ENCODE measurements at regions not wholly inside any gene's neighbourhood (a gene's known extent, or its start where the extent isn't known, plus 50 kb on each side); places are given as distances from the start of the nearest gene placed in this dataset.
"Not testable (repeated sequence)": the region's sequence is repeated elsewhere in the genome, so short reads cannot be mapped to it uniquely, and the experiment has no call there.

- no peaks in the 10 kb centered on the region for H3K9me3 ChIP-seq (ENCODE audit: control insufficient read depth in 1 of 2, low read length in 2 of 2)
- H3K27me3 ChIP-seq (ENCODE audit: control insufficient read depth in 1 of 2, insufficient read depth in 2 of 2, low read length in 2 of 2), result no peaks in the 10 kb centered on the region
- H3K27ac ChIP-seq (ENCODE audit: low read depth, low read length), result no peak overlapping the region
- H3K4me3 ChIP-seq (ENCODE audit: low read depth in 1 of 2, low read length in 2 of 2), result no peak overlapping the region
- no peak overlapping the region for H3K9ac ChIP-seq (ENCODE audit: low read depth in 1 of 2, low read length in 2 of 2)
- H3K4me1 ChIP-seq (ENCODE audit: control insufficient read depth in 1 of 2, insufficient read depth in 2 of 2, low read length in 2 of 2), result no peaks in the 10 kb centered on the region
- no peaks in the 10 kb centered on the region for H3K36me3 ChIP-seq (ENCODE audit: control insufficient read depth in 1 of 2, insufficient read depth in 2 of 2, low read length in 2 of 2)
These were observed 404.4 kb upstream of the KCNMB2 start for GRCh38 chr3:178131801-178132200.

- H3K9me3 ChIP-seq (ENCODE audit: control insufficient read depth in 1 of 2, low read length in 2 of 2), result no peaks in the 10 kb centered on the region
- no peak overlapping the region for H3K4me3 ChIP-seq (ENCODE audit: low read depth in 1 of 2, low read length in 2 of 2)
- H3K36me3 ChIP-seq (ENCODE audit: control insufficient read depth in 1 of 2, insufficient read depth in 2 of 2, low read length in 2 of 2), result no peaks in the 10 kb centered on the region
- no peak overlapping the region for H3K9ac ChIP-seq (ENCODE audit: low read depth in 1 of 2, low read length in 2 of 2)
- no peak overlapping the region for H3K27ac ChIP-seq (ENCODE audit: low read depth, low read length)
- H3K27me3 ChIP-seq (ENCODE audit: control insufficient read depth in 1 of 2, insufficient read depth in 2 of 2, low read length in 2 of 2), result no peaks in the 10 kb centered on the region
- no peaks in the 10 kb centered on the region for H3K4me1 ChIP-seq (ENCODE audit: control insufficient read depth in 1 of 2, insufficient read depth in 2 of 2, low read length in 2 of 2)
These were observed 399.0 kb upstream of the KCNMB2 start for GRCh38 chr3:178137206-178137605.

DNA sequence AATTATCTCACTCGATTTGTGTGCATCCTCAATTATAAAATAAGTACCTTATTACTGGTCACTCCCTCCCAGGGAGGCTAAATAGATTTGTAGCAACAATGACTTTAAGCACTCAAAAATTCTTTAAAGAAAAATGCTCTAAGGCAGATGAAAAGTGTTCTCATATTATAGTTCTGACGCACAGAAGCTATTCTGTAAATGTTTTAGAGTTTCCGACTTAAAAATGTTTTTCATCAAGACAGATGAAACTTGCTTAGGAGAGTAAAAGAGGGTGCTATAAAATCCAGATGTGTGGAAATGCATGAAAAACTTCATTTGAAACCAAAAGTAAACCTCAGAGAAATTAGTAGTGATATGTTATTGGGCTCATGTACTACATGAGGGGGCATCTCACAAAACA, 398.4 kb upstream of the KCNMB2 start:
- Histone ChIP-seq H3K4me1 (ENCODE audit: control insufficient read depth in 1 of 2, insufficient read depth in 2 of 2, low read length in 2 of 2) (no peaks in the 10 kb centered on the region), H3K9ac (ENCODE audit: low read depth in 1 of 2, low read length in 2 of 2) (no peak overlapping the region), H3K27ac (ENCODE audit: low read depth, low read length) (no peak overlapping the region), H3K36me3 (ENCODE audit: control insufficient read depth in 1 of 2, insufficient read depth in 2 of 2, low read length in 2 of 2) (no peaks in the 10 kb centered on the region), H3K27me3 (ENCODE audit: control insufficient read depth in 1 of 2, insufficient read depth in 2 of 2, low read length in 2 of 2) (no peaks in the 10 kb centered on the region), H3K4me3 (ENCODE audit: low read depth in 1 of 2, low read length in 2 of 2) (no peak overlapping the region), H3K9me3 (ENCODE audit: control insufficient read depth in 1 of 2, low read length in 2 of 2) (no peaks in the 10 kb centered on the region)

GRCh38 chr3:178139116-178139515, 397.1 kb upstream of the KCNMB2 start:
- Histone ChIP-seq H3K36me3 (ENCODE audit: control insufficient read depth in 1 of 2, insufficient read depth in 2 of 2, low read length in 2 of 2) (no peaks in the 10 kb centered on the region), H3K27me3 (ENCODE audit: control insufficient read depth in 1 of 2, insufficient read depth in 2 of 2, low read length in 2 of 2) (no peaks in the 10 kb centered on the region), H3K9me3 (ENCODE audit: control insufficient read depth in 1 of 2, low read length in 2 of 2) (no peaks in the 10 kb centered on the region), H3K4me3 (ENCODE audit: low read depth in 1 of 2, low read length in 2 of 2) (no peak overlapping the region), H3K27ac (ENCODE audit: low read depth, low read length) (no peak overlapping the region), H3K9ac (ENCODE audit: low read depth in 1 of 2, low read length in 2 of 2) (no peak overlapping the region), H3K4me1 (ENCODE audit: control insufficient read depth in 1 of 2, insufficient read depth in 2 of 2, low read length in 2 of 2) (no peaks in the 10 kb centered on the region)

GRCh38 chr3:178140531-178141304, 395.5 kb upstream of the KCNMB2 start:
- Histone ChIP-seq H3K36me3 (ENCODE audit: control insufficient read depth in 1 of 2, insufficient read depth in 2 of 2, low read length in 2 of 2) (no peaks in the 10 kb centered on the region), H3K9me3 (ENCODE audit: control insufficient read depth in 1 of 2, low read length in 2 of 2) (no peaks in the 10 kb centered on the region), H3K27me3 (ENCODE audit: control insufficient read depth in 1 of 2, insufficient read depth in 2 of 2, low read length in 2 of 2) (no peaks in the 10 kb centered on the region), H3K4me1 (ENCODE audit: control insufficient read depth in 1 of 2, insufficient read depth in 2 of 2, low read length in 2 of 2) (no peaks in the 10 kb centered on the region), H3K9ac (ENCODE audit: low read depth in 1 of 2, low read length in 2 of 2) (no peak overlapping the region), H3K27ac (ENCODE audit: low read depth, low read length) (no peak overlapping the region), H3K4me3 (ENCODE audit: low read depth in 1 of 2, low read length in 2 of 2) (no peak overlapping the region)

DNA sequence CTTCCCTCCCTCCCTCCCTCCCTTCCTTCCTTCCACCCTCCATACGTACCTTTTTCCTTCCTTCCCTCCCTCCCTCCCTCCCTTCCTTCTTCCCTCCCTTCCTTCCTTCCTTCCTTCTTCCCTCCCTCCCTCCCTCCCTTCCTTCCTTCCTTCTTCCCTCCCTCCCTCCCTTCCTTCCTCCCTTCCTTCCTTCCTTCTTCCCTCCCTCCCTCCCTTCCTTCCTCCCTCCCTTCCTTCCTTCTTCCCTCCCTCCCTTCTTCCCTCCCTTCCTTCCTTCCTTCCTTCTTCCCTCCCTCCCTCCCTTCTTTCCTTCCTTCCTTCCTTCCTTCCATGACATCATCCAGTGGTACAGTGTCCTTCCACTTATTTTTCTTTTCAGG, 394.9 kb upstream of the KCNMB2 start:
- not testable (repeated sequence) for H3K4me3 ChIP-seq (ENCODE audit: low read depth in 1 of 2, low read length in 2 of 2); H3K27me3 ChIP-seq (ENCODE audit: control insufficient read depth in 1 of 2, insufficient read depth in 2 of 2, low read length in 2 of 2); H3K36me3 ChIP-seq (ENCODE audit: control insufficient read depth in 1 of 2, insufficient read depth in 2 of 2, low read length in 2 of 2); H3K9ac ChIP-seq (ENCODE audit: low read depth in 1 of 2, low read length in 2 of 2); H3K9me3 ChIP-seq (ENCODE audit: control insufficient read depth in 1 of 2, low read length in 2 of 2); H3K4me1 ChIP-seq (ENCODE audit: control insufficient read depth in 1 of 2, insufficient read depth in 2 of 2, low read length in 2 of 2); H3K27ac ChIP-seq (ENCODE audit: low read depth, low read length)

- H3K4me1 ChIP-seq (ENCODE audit: control insufficient read depth in 1 of 2, insufficient read depth in 2 of 2, low read length in 2 of 2), result no peaks in the 10 kb centered on the region
- H3K27ac ChIP-seq (ENCODE audit: low read depth, low read length), result no peak overlapping the region
These were observed 389.8 kb upstream of the KCNMB2 start for GRCh38 chr3:178146406-178146831.

DNA sequence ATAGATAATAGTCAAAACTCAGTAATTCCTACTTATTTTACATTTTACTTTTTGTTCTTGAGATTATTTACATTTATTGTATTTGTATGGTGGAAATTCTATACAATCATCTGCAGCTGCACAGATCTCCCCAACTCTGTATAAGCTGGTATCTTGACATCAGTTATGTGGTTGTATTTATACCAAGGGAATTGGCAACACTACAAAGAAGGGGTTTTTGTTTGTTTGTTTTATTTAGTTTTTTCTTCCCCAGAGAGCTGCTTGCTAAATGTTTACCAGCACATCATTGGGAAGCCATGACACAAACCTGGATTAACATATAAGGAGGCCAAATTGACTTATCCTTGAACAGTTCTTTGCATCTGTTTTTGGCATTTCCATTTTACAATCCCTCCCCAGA, 389.2 kb upstream of the KCNMB2 start:
- no peak overlapping the region for H3K27ac ChIP-seq (ENCODE audit: low read depth, low read length)
- no peaks in the 10 kb centered on the region for H3K9me3 ChIP-seq (ENCODE audit: control insufficient read depth in 1 of 2, low read length in 2 of 2)
- H3K27me3 ChIP-seq (ENCODE audit: control insufficient read depth in 1 of 2, insufficient read depth in 2 of 2, low read length in 2 of 2), result no peaks in the 10 kb centered on the region
- H3K4me3 ChIP-seq (ENCODE audit: low read depth in 1 of 2, low read length in 2 of 2), result no peak overlapping the region
- no peaks in the 10 kb centered on the region for H3K36me3 ChIP-seq (ENCODE audit: control insufficient read depth in 1 of 2, insufficient read depth in 2 of 2, low read length in 2 of 2)
- no peaks in the 10 kb centered on the region for H3K4me1 ChIP-seq (ENCODE audit: control insufficient read depth in 1 of 2, insufficient read depth in 2 of 2, low read length in 2 of 2)
- no peak overlapping the region for H3K9ac ChIP-seq (ENCODE audit: low read depth in 1 of 2, low read length in 2 of 2)

More at GRCh38 chr3:178146406-178146831, 389.8 kb upstream of the KCNMB2 start:
- Histone ChIP-seq H3K27me3 (ENCODE audit: control insufficient read depth in 1 of 2, insufficient read depth in 2 of 2, low read length in 2 of 2) (no peaks in the 10 kb centered on the region), H3K9ac (ENCODE audit: low read depth in 1 of 2, low read length in 2 of 2) (no peak overlapping the region), H3K36me3 (ENCODE audit: control insufficient read depth in 1 of 2, insufficient read depth in 2 of 2, low read length in 2 of 2) (no peaks in the 10 kb centered on the region), H3K9me3 (ENCODE audit: control insufficient read depth in 1 of 2, low read length in 2 of 2) (no peaks in the 10 kb centered on the region), H3K4me3 (ENCODE audit: low read depth in 1 of 2, low read length in 2 of 2) (no peak overlapping the region)

- H3K4me3 ChIP-seq (ENCODE audit: low read depth in 1 of 2, low read length in 2 of 2), result no peak overlapping the region
- no peaks in the 10 kb centered on the region for H3K4me1 ChIP-seq (ENCODE audit: control insufficient read depth in 1 of 2, insufficient read depth in 2 of 2, low read length in 2 of 2)
- H3K9me3 ChIP-seq (ENCODE audit: control insufficient read depth in 1 of 2, low read length in 2 of 2), result no peaks in the 10 kb centered on the region
- no peaks in the 10 kb centered on the region for H3K36me3 ChIP-seq (ENCODE audit: control insufficient read depth in 1 of 2, insufficient read depth in 2 of 2, low read length in 2 of 2)
- H3K9ac ChIP-seq (ENCODE audit: low read depth in 1 of 2, low read length in 2 of 2), result no peak overlapping the region
- H3K27me3 ChIP-seq (ENCODE audit: control insufficient read depth in 1 of 2, insufficient read depth in 2 of 2, low read length in 2 of 2), result no peaks in the 10 kb centered on the region
- H3K27ac ChIP-seq (ENCODE audit: low read depth, low read length), result no peak overlapping the region
These were observed 384.0 kb upstream of the KCNMB2 start for GRCh38 chr3:178152031-178152806.

- H3K9me3 ChIP-seq (ENCODE audit: control insufficient read depth in 1 of 2, low read length in 2 of 2), result no peaks in the 10 kb centered on the region
- H3K36me3 ChIP-seq (ENCODE audit: control insufficient read depth in 1 of 2, insufficient read depth in 2 of 2, low read length in 2 of 2), result no peaks in the 10 kb centered on the region
- H3K4me3 ChIP-seq (ENCODE audit: low read depth in 1 of 2, low read length in 2 of 2), result no peak overlapping the region
- no peak overlapping the region for H3K27ac ChIP-seq (ENCODE audit: low read depth, low read length)
- H3K9ac ChIP-seq (ENCODE audit: low read depth in 1 of 2, low read length in 2 of 2), result no peak overlapping the region
- H3K27me3 ChIP-seq (ENCODE audit: control insufficient read depth in 1 of 2, insufficient read depth in 2 of 2, low read length in 2 of 2), result no peaks in the 10 kb centered on the region
- H3K4me1 ChIP-seq (ENCODE audit: control insufficient read depth in 1 of 2, insufficient read depth in 2 of 2, low read length in 2 of 2), result no peaks in the 10 kb centered on the region
These were observed 383.2 kb upstream of the KCNMB2 start for GRCh38 chr3:178152988-178153387.

All from duodenal mucosa (tissue), 2 donors.